ENCODE measurements at regions not wholly inside any gene's neighbourhood (a gene's known extent, or its start where the extent isn't known, plus 50 kb on each side); places are given as distances from the start of the nearest gene placed in this dataset.

- Histone ChIP-seq H3K9me3 (no peaks in the 10 kb centered on the region), H3K36me3 (replicated peaks) (no peaks in the 10 kb centered on the region), H3K27me3 (ENCODE audit: low read depth) (peaks cover 5% of the 10 kb centered on the region; the same call in 1 of the 2 replicates), H3K4me1 (no peaks in the 10 kb centered on the region), H3K4me3 (no peak overlapping the region)
- DNase-seq (ENCODE audit: low spot score in 2 of 2), result no peak
- in situ Hi-C loops (cut with MboI; ENCODE audit: low sequenced_read_pairs), result no loop called here
Observed at GRCh38 chr3:24899373-24899772, 404.7 kb upstream of the THRB start.

GRCh38 chr3:24899901-24900603, 405.4 kb upstream of the THRB start:
- H3K36me3 ChIP-seq (replicated peaks), result no peaks in the 10 kb centered on the region
- DNase-seq (ENCODE audit: low spot score in 2 of 2), result no peak
- peaks cover 5% of the 10 kb centered on the region; the same call in 1 of the 2 replicates for H3K27me3 ChIP-seq (ENCODE audit: low read depth)
- H3K9me3 ChIP-seq, result no peaks in the 10 kb centered on the region
- H3K4me3 ChIP-seq, result no peak overlapping the region
- in situ Hi-C loops (cut with MboI; ENCODE audit: low sequenced_read_pairs), result no loop called here
- H3K4me1 ChIP-seq, result no peaks in the 10 kb centered on the region

- no peak overlapping the region for H3K4me3 ChIP-seq
- no peaks in the 10 kb centered on the region for H3K4me1 ChIP-seq
- in situ Hi-C loops (cut with MboI; ENCODE audit: low sequenced_read_pairs), result no loop called here
Observed at GRCh38 chr3:24905266-24905665, 410.6 kb upstream of the THRB start.

GRCh38 chr3:24907106-24907505, 412.5 kb upstream of the THRB start:
- H3K27me3 ChIP-seq (ENCODE audit: low read depth), result no peaks in the 10 kb centered on the region
- no peaks in the 10 kb centered on the region for H3K9me3 ChIP-seq
- no peak overlapping the region for H3K4me3 ChIP-seq
- H3K4me1 ChIP-seq, result no peaks in the 10 kb centered on the region
- H3K36me3 ChIP-seq (replicated peaks), result no peaks in the 10 kb centered on the region
- DNase-seq (ENCODE audit: low spot score in 2 of 2), result no peak
- in situ Hi-C loops (cut with MboI; ENCODE audit: low sequenced_read_pairs), result no loop called here

More at GRCh38 chr3:24905266-24905665, 410.6 kb upstream of the THRB start:
- no peaks in the 10 kb centered on the region for H3K36me3 ChIP-seq (replicated peaks)
- no peaks in the 10 kb centered on the region for H3K9me3 ChIP-seq
- no peak for DNase-seq (ENCODE audit: low spot score in 2 of 2)
- peaks cover 2% of the 10 kb centered on the region; the same call in 1 of the 2 replicates for H3K27me3 ChIP-seq (ENCODE audit: low read depth)

GRCh38 chr3:24911076-24911475, 416.4 kb upstream of the THRB start:
- in situ Hi-C loops (cut with MboI; ENCODE audit: low sequenced_read_pairs), result no loop called here
- Histone ChIP-seq H3K9me3 (no peaks in the 10 kb centered on the region), H3K27me3 (ENCODE audit: low read depth) (no peaks in the 10 kb centered on the region), H3K36me3 (replicated peaks) (no peaks in the 10 kb centered on the region), H3K4me1 (no peaks in the 10 kb centered on the region), H3K4me3 (no peak overlapping the region)
- DNase-seq (ENCODE audit: low spot score in 2 of 2), result no peak

- Histone ChIP-seq H3K4me3 (no peak overlapping the region), H3K27me3 (ENCODE audit: low read depth) (no peaks in the 10 kb centered on the region), H3K4me1 (no peaks in the 10 kb centered on the region), H3K36me3 (replicated peaks) (no peaks in the 10 kb centered on the region), H3K9me3 (no peaks in the 10 kb centered on the region)
- DNase-seq (ENCODE audit: low spot score in 2 of 2), result no peak
- in situ Hi-C loops (cut with MboI; ENCODE audit: low sequenced_read_pairs), result no loop called here
Observed at GRCh38 chr3:24915639-24916038, 421.0 kb upstream of the THRB start.

GRCh38 chr3:24917908-24918307, 423.3 kb upstream of the THRB start:
- H3K9me3 ChIP-seq, result no peaks in the 10 kb centered on the region
- no peak for DNase-seq (ENCODE audit: low spot score in 2 of 2)
- H3K4me3 ChIP-seq, result no peak overlapping the region
- H3K27me3 ChIP-seq (ENCODE audit: low read depth), result no peaks in the 10 kb centered on the region
- in situ Hi-C loops (cut with MboI; ENCODE audit: low sequenced_read_pairs), result no loop called here
- H3K4me1 ChIP-seq, result no peaks in the 10 kb centered on the region
- no peaks in the 10 kb centered on the region for H3K36me3 ChIP-seq (replicated peaks)

- Histone ChIP-seq H3K4me1 (no peaks in the 10 kb centered on the region), H3K27me3 (ENCODE audit: low read depth) (no peaks in the 10 kb centered on the region), H3K4me3 (no peak overlapping the region), H3K9me3 (no peaks in the 10 kb centered on the region), H3K36me3 (replicated peaks) (no peaks in the 10 kb centered on the region)
- in situ Hi-C loops (cut with MboI; ENCODE audit: low sequenced_read_pairs), result no loop called here
- DNase-seq (ENCODE audit: low spot score in 2 of 2), result no peak
Observed at GRCh38 chr3:24923570-24923969, 428.9 kb upstream of the THRB start.

- Histone ChIP-seq H3K9me3 (no peaks in the 10 kb centered on the region), H3K4me3 (no peak overlapping the region), H3K4me1 (no peaks in the 10 kb centered on the region), H3K27me3 (ENCODE audit: low read depth) (no peaks in the 10 kb centered on the region), H3K36me3 (replicated peaks) (no peaks in the 10 kb centered on the region)
- in situ Hi-C loops (cut with MboI; ENCODE audit: low sequenced_read_pairs), result no loop called here
- DNase-seq (ENCODE audit: low spot score in 2 of 2), result no peak
Observed at GRCh38 chr3:24929521-24929920, 434.9 kb upstream of the THRB start.

GRCh38 chr3:24933401-24933800, 438.8 kb upstream of the THRB start:
- DNase-seq (ENCODE audit: low spot score in 2 of 2), result no peak
- Histone ChIP-seq H3K9me3 (no peaks in the 10 kb centered on the region), H3K4me1 (no peaks in the 10 kb centered on the region), H3K27me3 (ENCODE audit: low read depth) (no peaks in the 10 kb centered on the region; the same call in 1 of the 2 replicates), H3K36me3 (replicated peaks) (no peaks in the 10 kb centered on the region), H3K4me3 (no peak overlapping the region)
- in situ Hi-C loops (cut with MboI; ENCODE audit: low sequenced_read_pairs), result no loop called here

- no peaks in the 10 kb centered on the region for H3K9me3 ChIP-seq
- H3K4me3 ChIP-seq, result no peak overlapping the region
- H3K36me3 ChIP-seq (replicated peaks), result no peaks in the 10 kb centered on the region
- DNase-seq (ENCODE audit: low spot score in 2 of 2), result no peak
- in situ Hi-C loops (cut with MboI; ENCODE audit: low sequenced_read_pairs), result no loop called here
- H3K4me1 ChIP-seq, result no peaks in the 10 kb centered on the region; the same call in 1 of the 2 replicates
- no peaks in the 10 kb centered on the region; the same call in 1 of the 2 replicates for H3K27me3 ChIP-seq (ENCODE audit: low read depth)
Observed at GRCh38 chr3:24936574-24936973, 441.9 kb upstream of the THRB start.

GRCh38 chr3:24937228-24937627, 442.6 kb upstream of the THRB start:
- in situ Hi-C loops (cut with MboI; ENCODE audit: low sequenced_read_pairs), result no loop called here

GRCh38 chr3:24937780-24938179, 443.1 kb upstream of the THRB start:
- no peaks in the 10 kb centered on the region for H3K36me3 ChIP-seq (replicated peaks)
- no peak for DNase-seq (ENCODE audit: low spot score in 2 of 2)
- no peaks in the 10 kb centered on the region for H3K9me3 ChIP-seq
- H3K27me3 ChIP-seq (ENCODE audit: low read depth), result no peaks in the 10 kb centered on the region; the same call in 1 of the 2 replicates
- no peaks in the 10 kb centered on the region; the same call in 1 of the 2 replicates for H3K4me1 ChIP-seq
- in situ Hi-C loops (cut with MboI; ENCODE audit: low sequenced_read_pairs), result no loop called here
- no peak overlapping the region for H3K4me3 ChIP-seq

More at GRCh38 chr3:24937228-24937627, 442.6 kb upstream of the THRB start:
- Histone ChIP-seq H3K27me3 (ENCODE audit: low read depth) (no peaks in the 10 kb centered on the region; the same call in 1 of the 2 replicates), H3K9me3 (no peaks in the 10 kb centered on the region), H3K4me1 (no peaks in the 10 kb centered on the region; the same call in 1 of the 2 replicates), H3K4me3 (no peak overlapping the region), H3K36me3 (replicated peaks) (no peaks in the 10 kb centered on the region)
- no peak for DNase-seq (ENCODE audit: low spot score in 2 of 2)

GRCh38 chr3:24943961-24944360, 449.3 kb upstream of the THRB start:
- Histone ChIP-seq H3K4me3 (no peak overlapping the region), H3K9me3 (no peaks in the 10 kb centered on the region), H3K27me3 (ENCODE audit: low read depth) (no peaks in the 10 kb centered on the region), H3K36me3 (replicated peaks) (no peaks in the 10 kb centered on the region), H3K4me1 (no peaks in the 10 kb centered on the region; the same call in 1 of the 2 replicates)
- DNase-seq (ENCODE audit: low spot score in 2 of 2), result no peak
- in situ Hi-C loops (cut with MboI; ENCODE audit: low sequenced_read_pairs), result no loop called here
